Thoracic aorta (tissue), 2 donors: ENCODE measurements at regions not wholly inside any gene's neighbourhood (a gene's known extent, or its start where the extent isn't known, plus 50 kb on each side); places are given as distances from the start of the nearest gene placed in this dataset.

Experiments used
- ATAC-seq: fragments of 150-250 bp; one replicate; pipeline ENCODE4 v1.8.0; 2017; ENCODE audit warnings: low read depth; ENCODE audit not compliant: insufficient number of reproducible peaks, low FRiP score
- DNase-seq: peaks from one replicate; pipeline ENCODE4 v3.0.0-alpha.2; 2020; ENCODE audit warnings: low spot score
- H3K27ac ChIP-seq, 2 donors: fragments of 200-600 bp; sonication (generic); 1 replicate in 1 of 2; 2 replicates in 1 of 2; pipeline ENCODE4 v1.5.1; 2016; ENCODE audit warnings: mild to moderate bottlenecking in 2 of 2, moderate library complexity in 2 of 2
- H3K27me3 ChIP-seq: fragments of 200-600 bp; sonication (generic); replicated peaks from 2 replicates; pipeline ENCODE4 v1.6.0; 2016; ENCODE audit warnings: mild to moderate bottlenecking; ENCODE audit not compliant: insufficient read depth
- H3K36me3 ChIP-seq: fragments of 200-600 bp; sonication (generic); one replicate; pipeline ENCODE4 v1.5.1; 2016
- H3K4me1 ChIP-seq, 2 donors: fragments of 200-600 bp; sonication (generic); 1 replicate in 1 of 2; 2 replicates in 1 of 2; pipeline versions ENCODE4 v1.5.1 to v1.6.0; 2016; ENCODE audit warnings: low read depth in 2 of 2, mild to moderate bottlenecking in 1 of 2; ENCODE audit not compliant: control insufficient read depth in 1 of 2
- H3K4me3 ChIP-seq: fragments of 200-600 bp; sonication (generic); 2 replicates; pipeline ENCODE4 v1.5.1; 2016; ENCODE audit warnings: mild to moderate bottlenecking
- H3K9me3 ChIP-seq: fragments of 200-600 bp; sonication (generic); 2 replicates; pipeline ENCODE4 v1.5.1; 2016
- CTCF ChIP-seq: fragments of 200-600 bp; sonication (generic); IDR thresholded peaks from one replicate; pipeline ENCODE4 v1.5.1; 2019; ENCODE audit warnings: antibody characterized with exemption

DNA sequence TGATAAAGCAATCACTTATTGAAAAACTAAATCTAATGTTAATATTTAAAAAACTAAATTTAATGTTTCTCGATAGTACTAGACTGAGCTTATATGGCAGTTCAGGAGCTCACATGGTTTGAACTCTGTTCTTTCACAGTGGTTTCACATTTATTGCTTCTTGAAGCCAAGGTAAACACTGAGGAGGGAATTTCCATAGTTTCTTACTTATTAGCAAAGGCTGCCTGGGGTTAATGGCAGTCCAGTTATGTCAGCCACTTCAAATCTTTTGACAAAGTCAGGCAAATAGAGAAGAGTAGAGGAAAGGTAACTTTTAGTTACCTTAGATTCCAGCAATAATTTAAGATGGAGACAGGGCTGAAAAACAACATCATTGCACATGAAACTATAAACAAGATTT is 831.5 kb downstream of the ROBO2 start:
- no peaks in the 10 kb centered on the region for H3K4me1 ChIP-seq
- H3K27me3 ChIP-seq, result no peaks in the 10 kb centered on the region
- no peaks in the 10 kb centered on the region for H3K9me3 ChIP-seq
- no peak overlapping the region for H3K4me3 ChIP-seq
- no peak overlapping the region for H3K27ac ChIP-seq
- no peaks in the 10 kb centered on the region for H3K36me3 ChIP-seq
- TF ChIP-seq CTCF, result no peak
- DNase-seq (no peak), ATAC-seq (no peak)

DNA sequence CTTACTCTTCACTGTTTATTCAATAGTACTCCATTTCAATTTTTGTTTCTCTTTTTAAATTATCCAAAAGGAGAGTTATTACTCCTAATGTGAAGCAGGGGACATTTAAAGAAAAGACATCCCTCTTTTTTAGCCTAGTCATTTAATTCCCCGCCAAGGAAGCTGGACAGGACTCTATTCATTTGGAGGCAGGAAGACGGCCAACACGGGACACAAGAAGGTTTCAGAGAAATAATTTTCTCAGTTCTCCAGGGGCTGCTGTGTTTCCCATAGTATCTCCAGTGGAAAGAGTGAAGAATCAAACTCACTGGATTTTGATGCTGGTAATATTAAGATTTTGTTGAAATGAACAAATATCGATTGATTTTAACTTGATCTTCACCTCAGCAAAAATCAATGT is 833.7 kb downstream of the ROBO2 start:
- TF ChIP-seq CTCF, result no peak
- Histone ChIP-seq H3K27ac (no peak overlapping the region), H3K9me3 (no peaks in the 10 kb centered on the region), H3K27me3 (no peaks in the 10 kb centered on the region), H3K4me3 (no peak overlapping the region), H3K36me3 (no peaks in the 10 kb centered on the region), H3K4me1 (no peaks in the 10 kb centered on the region)
- DNase-seq, result no peak
- no peak for ATAC-seq

DNA sequence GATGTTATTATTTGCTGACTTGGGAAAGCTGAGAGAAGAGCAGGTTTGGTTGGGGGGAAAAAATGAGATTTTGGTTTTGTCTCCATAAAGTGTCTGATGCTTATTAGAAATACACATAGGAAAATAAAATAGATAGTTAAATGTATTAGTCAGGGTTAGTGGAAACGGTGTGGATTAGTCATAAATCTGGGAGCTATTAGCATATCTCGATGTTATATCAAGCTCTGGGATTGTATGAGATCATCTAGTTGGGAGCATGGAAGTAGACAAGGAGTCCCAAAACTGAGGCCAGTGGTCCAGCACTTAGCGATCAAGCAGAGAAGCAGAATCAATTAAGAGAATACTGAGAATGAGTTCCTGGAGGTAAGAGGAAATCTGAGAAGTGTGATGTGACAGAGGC is 845.5 kb downstream of the ROBO2 start:
- DNase-seq, result no peak

GRCh38 chr3:77887611-77888010 is 847.7 kb downstream of the ROBO2 start:
- DNase-seq, result no peak
- no peak for TF ChIP-seq CTCF
- ATAC-seq, result no peak

More for the DNA sequence above, 845.5 kb downstream of the ROBO2 start:
- H3K27me3 ChIP-seq, result no peaks in the 10 kb centered on the region
- no peaks in the 10 kb centered on the region for H3K36me3 ChIP-seq
- H3K4me1 ChIP-seq, result no peaks in the 10 kb centered on the region
- no peak overlapping the region for H3K4me3 ChIP-seq
- H3K9me3 ChIP-seq, result no peaks in the 10 kb centered on the region
- no peak for ATAC-seq
- no peak for TF ChIP-seq CTCF
- no peak overlapping the region for H3K27ac ChIP-seq

DNA sequence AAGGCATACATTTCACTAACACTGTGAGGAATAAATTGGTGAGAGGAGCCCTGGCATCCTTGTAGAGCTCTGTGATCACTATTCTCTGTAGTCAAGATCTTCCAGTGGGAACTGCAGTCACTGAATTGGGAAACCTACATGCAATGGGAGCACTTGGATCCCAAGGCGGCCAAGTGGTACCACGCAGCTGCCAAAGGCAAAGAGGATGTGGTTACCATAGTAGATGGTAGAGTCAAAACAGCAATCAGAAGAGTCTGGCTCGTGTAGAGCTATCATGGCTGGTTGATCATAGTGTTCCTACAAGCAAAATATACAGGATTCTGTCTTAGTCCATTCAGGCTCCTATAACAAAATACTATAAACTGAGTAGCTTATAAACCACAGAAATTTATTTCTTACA is 849.7 kb downstream of the ROBO2 start:
- Histone ChIP-seq H3K36me3 (no peaks in the 10 kb centered on the region), H3K27ac (no peak overlapping the region), H3K4me3 (no peak overlapping the region), H3K9me3 (no peaks in the 10 kb centered on the region), H3K4me1 (no peaks in the 10 kb centered on the region), H3K27me3 (no peaks in the 10 kb centered on the region)
- ATAC-seq (no peak), DNase-seq (no peak)
- no peak for TF ChIP-seq CTCF

More at GRCh38 chr3:77887611-77888010, 847.7 kb downstream of the ROBO2 start:
- no peaks in the 10 kb centered on the region for H3K27me3 ChIP-seq
- H3K4me1 ChIP-seq, result no peaks in the 10 kb centered on the region
- no peak overlapping the region for H3K27ac ChIP-seq
- H3K36me3 ChIP-seq, result no peaks in the 10 kb centered on the region
- H3K9me3 ChIP-seq, result no peaks in the 10 kb centered on the region
- H3K4me3 ChIP-seq, result no peak overlapping the region
